ENCODE measurements at regions not wholly inside any gene's neighbourhood (a gene's known extent, or its start where the extent isn't known, plus 50 kb on each side); places are given as distances from the start of the nearest gene placed in this dataset.

- intact Hi-C loops (cut with micrococcal nuclease) = no loop called here
These were observed 276.6 kb upstream of the TPM1 start for GRCh38 chr15:62765916-62766315.

GRCh38 chr15:62766599-62766998 is 275.9 kb upstream of the TPM1 start:
- intact Hi-C loops (cut with micrococcal nuclease) = no loop called here

GRCh38 chr15:62769604-62770003 is 272.9 kb upstream of the TPM1 start:
- intact Hi-C loops (cut with micrococcal nuclease) = no loop called here

GRCh38 chr15:62770111-62770660 is 272.4 kb upstream of the TPM1 start:
- intact Hi-C loops (cut with micrococcal nuclease) = no loop called here

- intact Hi-C loops (cut with micrococcal nuclease) = no loop called here
These were observed 271.8 kb upstream of the TPM1 start for GRCh38 chr15:62770752-62771151.

- intact Hi-C loops (cut with micrococcal nuclease) = no loop called here
These were observed 271.3 kb upstream of the TPM1 start for GRCh38 chr15:62771234-62771633.

GRCh38 chr15:62773369-62774165 is 269.0 kb upstream of the TPM1 start:
- intact Hi-C loops (cut with micrococcal nuclease) = no loop called here

GRCh38 chr15:62775932-62776331 is 266.6 kb upstream of the TPM1 start:
- intact Hi-C loops (cut with micrococcal nuclease) = no loop called here

GRCh38 chr15:62777671-62778070 is 264.9 kb upstream of the TPM1 start:
- intact Hi-C loops (cut with micrococcal nuclease) = no loop called here

GRCh38 chr15:62779036-62779770 is 263.3 kb upstream of the TPM1 start:
- intact Hi-C loops (cut with micrococcal nuclease) = no loop called here

GRCh38 chr15:62779899-62780298 is 262.6 kb upstream of the TPM1 start:
- intact Hi-C loops (cut with micrococcal nuclease) = no loop called here

GRCh38 chr15:62781081-62781497 is 261.5 kb upstream of the TPM1 start:
- intact Hi-C loops (cut with micrococcal nuclease) = no loop called here

GRCh38 chr15:62782071-62782841 is 260.3 kb upstream of the TPM1 start:
- intact Hi-C loops (cut with micrococcal nuclease) = no loop called here

GRCh38 chr15:62782896-62783295 is 259.7 kb upstream of the TPM1 start:
- intact Hi-C loops (cut with micrococcal nuclease) = no loop called here

- intact Hi-C loops (cut with micrococcal nuclease) = no loop called here
These were observed 259.1 kb upstream of the TPM1 start for GRCh38 chr15:62783303-62783957.

GRCh38 chr15:62785881-62786828 is 256.4 kb upstream of the TPM1 start:
- intact Hi-C loops (cut with micrococcal nuclease) = no loop called here

GRCh38 chr15:62787401-62787800 is 255.1 kb upstream of the TPM1 start:
- intact Hi-C loops (cut with micrococcal nuclease) = no loop called here

- intact Hi-C loops (cut with micrococcal nuclease) = no loop called here
These were observed 254.3 kb upstream of the TPM1 start for GRCh38 chr15:62788224-62788623.

GRCh38 chr15:62790546-62790945 is 252.0 kb upstream of the TPM1 start:
- intact Hi-C loops (cut with micrococcal nuclease) = loop anchor here (10.0 kb wide), 1 partner anchor 1156 kb away; no protein-coding TSS in a partner anchor

- intact Hi-C loops (cut with micrococcal nuclease) = loop anchor here (10.0 kb wide), 1 partner anchor 1157 kb away; no protein-coding TSS in a partner anchor
These were observed 250.9 kb upstream of the TPM1 start for GRCh38 chr15:62791694-62792093.
